SU-DHL-6 (cell line): ENCODE measurements at regions not wholly inside any gene's neighbourhood (a gene's known extent, or its start where the extent isn't known, plus 50 kb on each side); places are given as distances from the start of the nearest gene placed in this dataset.
"Not testable (repeated sequence)": the region's sequence is repeated elsewhere in the genome, so short reads cannot be mapped to it uniquely, and the experiment has no call there.

Experiments used
- H2AFZ ChIP-seq: fragments of 200-600 bp; sonication (generic); 2 replicates; pipeline ENCODE4 v1.6.1; 2014; ENCODE audit warnings: low read depth, mild to moderate bottlenecking, moderate library complexity, mixed read lengths, antibody characterized with exemption, low read length; ENCODE audit not compliant: severe bottlenecking
- H3F3A ChIP-seq: fragments of 200-600 bp; shearing (Covaris generic); 2 replicates; pipeline ENCODE4 v1.6.0; 2016; ENCODE audit warnings: antibody characterized with exemption, mild to moderate bottlenecking; ENCODE audit not compliant: insufficient read depth
- H3K27ac ChIP-seq: fragments of 200-600 bp; sonication (generic); 2 replicates; pipeline ENCODE4 v1.5.1; 2016; ENCODE audit warnings: low read depth, mild to moderate bottlenecking, low read length, moderate library complexity, mixed read lengths
- H3K27me3 ChIP-seq: fragments of 200-600 bp; sonication (generic), shearing (Covaris generic); 2 replicates; pipeline ENCODE4 v1.6.0; 2014; ENCODE audit warnings: mild to moderate bottlenecking, low read length
- H3K36me3 ChIP-seq: fragments of 200-600 bp; sonication (generic); 2 replicates; pipeline ENCODE4 v1.6.1; 2014; ENCODE audit warnings: mild to moderate bottlenecking, low read length, mixed read lengths
- H3K4me2 ChIP-seq: fragments of 300-600, 200-600 bp; shearing (Covaris generic), sonication (generic); 2 replicates; pipeline ENCODE4 v1.6.0; 2014; ENCODE audit warnings: low read length, low read depth, mild to moderate bottlenecking; ENCODE audit not compliant: poor library complexity, severe bottlenecking
- H3K4me3 ChIP-seq: fragments of 200-600 bp; sonication (generic); 2 replicates; pipeline ENCODE4 v1.5.1; 2014; ENCODE audit warnings: antibody characterized with exemption, low read length, mild to moderate bottlenecking, mixed read lengths; ENCODE audit not compliant: insufficient read depth, poor library complexity, severe bottlenecking
- H3K79me2 ChIP-seq: fragments of 200-600 bp; sonication (generic); 2 replicates; pipeline ENCODE4 v1.6.1; 2014; ENCODE audit warnings: mild to moderate bottlenecking, low read length, moderate library complexity; ENCODE audit not compliant: insufficient read depth
- H3K9ac ChIP-seq: fragments of 200-600 bp; sonication (generic); 2 replicates; pipeline ENCODE4 v1.7.0; 2014; ENCODE audit warnings: mild to moderate bottlenecking, low read length
- H3K9me2 ChIP-seq: fragments of 200-600 bp; sonication (generic); replicated peaks from 2 replicates; pipeline ENCODE4 v1.6.1; 2014; ENCODE audit warnings: low read length; ENCODE audit not compliant: insufficient read depth
- H3K9me3 ChIP-seq: fragments of 200-600 bp; sonication (generic); 2 replicates; pipeline ENCODE4 v1.6.1; 2014; ENCODE audit warnings: low read length, mixed read lengths; ENCODE audit not compliant: insufficient read depth
- H4K20me1 ChIP-seq: fragments of 200-600 bp; sonication (generic); 2 replicates; pipeline ENCODE4 v1.6.1; 2014; ENCODE audit warnings: low read depth, mild to moderate bottlenecking, antibody characterized with exemption, low read length, moderate library complexity, mixed read lengths
- CTCF ChIP-seq: fragments of 200-600 bp; sonication (generic); IDR thresholded peaks from one replicate; pipeline ENCODE4 v1.5.1; 2017; ENCODE audit warnings: antibody characterized with exemption, mild to moderate bottlenecking, low read length, moderate library complexity; ENCODE audit not compliant: insufficient read depth, poor library complexity, severe bottlenecking
- EZH2phosphoT487 ChIP-seq: fragments of 200-600 bp; sonication (generic), shearing (Covaris generic); conservative IDR thresholded peaks from 2 replicates; pipeline ENCODE4 v1.6.1; 2018; ENCODE audit warnings: mild to moderate bottlenecking, antibody characterized with exemption, low read length, moderate library complexity, mixed read lengths

- Histone ChIP-seq H3K9me2 (no peaks in the 10 kb centered on the region), H3K27ac (no peak overlapping the region), H3F3A (no peaks in the 10 kb centered on the region), H3K9ac (no peak overlapping the region), H3K4me3 (no peak overlapping the region), H4K20me1 (no peaks in the 10 kb centered on the region), H2AFZ (no peak overlapping the region), H3K9me3 (no peaks in the 10 kb centered on the region), H3K36me3 (no peaks in the 10 kb centered on the region), H3K79me2 (no peaks in the 10 kb centered on the region), H3K27me3 (no peaks in the 10 kb centered on the region), H3K4me2 (no peak overlapping the region)
- TF ChIP-seq EZH2phosphoT487 = no peak
- no peak for TF ChIP-seq CTCF
Observed at GRCh38 chr12:97075934-97076630, 169.0 kb downstream of the NEDD1 start.

- H3K27me3 ChIP-seq, H3K4me3 ChIP-seq, H3K79me2 ChIP-seq, H3K9me3 ChIP-seq, H3K9me2 ChIP-seq, H3K4me2 ChIP-seq, H3K36me3 ChIP-seq, H3K9ac ChIP-seq, H3K27ac ChIP-seq, H2AFZ ChIP-seq, H4K20me1 ChIP-seq, H3F3A ChIP-seq: not testable (repeated sequence)
Observed at GRCh38 chr12:97076912-97077311, 169.9 kb downstream of the NEDD1 start.

GRCh38 chr12:97082029-97082428 lies 175.0 kb downstream of the NEDD1 start:
- TF ChIP-seq EZH2phosphoT487 = no peak
- Histone ChIP-seq H3K36me3 (no peaks in the 10 kb centered on the region), H3K79me2 (no peaks in the 10 kb centered on the region), H4K20me1 (no peaks in the 10 kb centered on the region), H3K9me3 (no peaks in the 10 kb centered on the region), H3K27ac (no peak overlapping the region), H3K9ac (no peak overlapping the region), H3F3A (no peaks in the 10 kb centered on the region), H3K4me3 (no peak overlapping the region), H2AFZ (no peak overlapping the region), H3K27me3 (no peaks in the 10 kb centered on the region), H3K9me2 (no peaks in the 10 kb centered on the region), H3K4me2 (no peak overlapping the region)

- Histone ChIP-seq H3F3A (no peaks in the 10 kb centered on the region), H3K4me3 (no peak overlapping the region), H3K9ac (no peak overlapping the region), H3K27ac (no peak overlapping the region), H4K20me1 (no peaks in the 10 kb centered on the region), H3K9me3 (no peaks in the 10 kb centered on the region), H3K36me3 (no peaks in the 10 kb centered on the region), H3K27me3 (no peaks in the 10 kb centered on the region), H3K4me2 (no peak overlapping the region), H3K9me2 (no peaks in the 10 kb centered on the region), H2AFZ (no peak overlapping the region), H3K79me2 (no peaks in the 10 kb centered on the region)
- no peak for TF ChIP-seq CTCF
- TF ChIP-seq EZH2phosphoT487 = no peak
Observed at GRCh38 chr12:97093187-97093683, 186.2 kb downstream of the NEDD1 start.
